BE2C (cell line): ENCODE measurements at regions not wholly inside any gene's neighbourhood (a gene's known extent, or its start where the extent isn't known, plus 50 kb on each side); places are given as distances from the start of the nearest gene placed in this dataset.

ENCODE experiments used
- DNase-seq: peaks from one replicate; pipeline ENCODE4 v3.0.0-alpha.2; 2020
- H3K27me3 ChIP-seq: fragments of 250-450 bp; sonication (Bioruptor Pico); 2 replicates; pipeline ENCODE4 v1.5.1; 2020; ENCODE audit warnings: mild to moderate bottlenecking
- H3K36me3 ChIP-seq: fragments of 250-450 bp; sonication (Bioruptor Pico); 2 replicates; pipeline ENCODE4 v1.5.1; 2020; ENCODE audit warnings: mild to moderate bottlenecking
- H3K4me1 ChIP-seq: fragments of 250-450 bp; sonication (Bioruptor Pico); 2 replicates; pipeline ENCODE4 v1.5.1; 2020
- H3K4me3 ChIP-seq: 2 replicates; pipeline ENCODE4 v1.5.1; 2011; ENCODE audit warnings: low read depth, low read length
- H3K9me3 ChIP-seq: fragments of 250-450 bp; sonication (Bioruptor Pico); 2 replicates; pipeline ENCODE4 v1.5.1; 2020
- TF ChIP-seq, protein P1 (sequence below): IDR thresholded peaks from 2 replicates; pipeline ENCODE4 v1.5.1; 2012; ENCODE audit warnings: mild to moderate bottlenecking, low read depth, low read length

DNA sequence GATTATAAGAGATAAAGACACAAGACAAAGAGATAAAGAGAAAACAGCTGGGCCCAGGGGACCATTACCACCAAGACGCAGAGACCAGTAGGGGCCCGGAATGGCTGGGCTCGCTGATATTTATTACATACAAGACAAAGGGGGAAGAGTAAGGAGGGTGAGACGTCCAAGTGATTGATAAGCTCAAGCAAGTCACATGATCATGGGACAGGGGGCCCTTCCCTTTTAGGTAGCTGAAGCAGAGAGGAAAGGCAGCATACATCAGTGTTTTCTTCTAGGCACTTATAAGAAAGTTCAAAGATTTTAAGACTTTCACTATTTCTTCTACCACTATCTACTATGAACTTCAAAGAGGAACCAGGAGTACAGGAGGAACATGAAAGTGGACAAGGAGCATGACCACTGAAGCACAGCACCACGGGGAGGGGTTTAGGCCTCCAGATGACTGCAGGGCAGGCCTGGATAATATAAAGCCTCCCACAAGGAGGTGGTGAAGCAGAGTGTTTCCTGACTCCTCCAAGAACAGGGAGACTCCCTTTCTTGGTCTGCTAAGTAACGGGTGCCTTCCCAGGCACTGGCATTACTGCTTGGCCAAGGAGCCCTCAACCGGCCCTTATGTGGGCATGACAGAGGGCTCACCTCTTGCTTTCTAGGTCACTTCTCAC is 63.9 kb upstream of the ARL4D start:
- TF ChIP-seq, protein P1, sequence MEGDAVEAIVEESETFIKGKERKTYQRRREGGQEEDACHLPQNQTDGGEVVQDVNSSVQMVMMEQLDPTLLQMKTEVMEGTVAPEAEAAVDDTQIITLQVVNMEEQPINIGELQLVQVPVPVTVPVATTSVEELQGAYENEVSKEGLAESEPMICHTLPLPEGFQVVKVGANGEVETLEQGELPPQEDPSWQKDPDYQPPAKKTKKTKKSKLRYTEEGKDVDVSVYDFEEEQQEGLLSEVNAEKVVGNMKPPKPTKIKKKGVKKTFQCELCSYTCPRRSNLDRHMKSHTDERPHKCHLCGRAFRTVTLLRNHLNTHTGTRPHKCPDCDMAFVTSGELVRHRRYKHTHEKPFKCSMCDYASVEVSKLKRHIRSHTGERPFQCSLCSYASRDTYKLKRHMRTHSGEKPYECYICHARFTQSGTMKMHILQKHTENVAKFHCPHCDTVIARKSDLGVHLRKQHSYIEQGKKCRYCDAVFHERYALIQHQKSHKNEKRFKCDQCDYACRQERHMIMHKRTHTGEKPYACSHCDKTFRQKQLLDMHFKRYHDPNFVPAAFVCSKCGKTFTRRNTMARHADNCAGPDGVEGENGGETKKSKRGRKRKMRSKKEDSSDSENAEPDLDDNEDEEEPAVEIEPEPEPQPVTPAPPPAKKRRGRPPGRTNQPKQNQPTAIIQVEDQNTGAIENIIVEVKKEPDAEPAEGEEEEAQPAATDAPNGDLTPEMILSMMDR: no peak
- Histone ChIP-seq H3K9me3 (no peaks in the 10 kb centered on the region), H3K27me3 (no peaks in the 10 kb centered on the region), H3K4me3 (no peak overlapping the region), H3K4me1 (peaks cover 3% of the 10 kb centered on the region; the same call in 1 of the 2 replicates), H3K36me3 (no peaks in the 10 kb centered on the region)
- no peak for DNase-seq

DNA sequence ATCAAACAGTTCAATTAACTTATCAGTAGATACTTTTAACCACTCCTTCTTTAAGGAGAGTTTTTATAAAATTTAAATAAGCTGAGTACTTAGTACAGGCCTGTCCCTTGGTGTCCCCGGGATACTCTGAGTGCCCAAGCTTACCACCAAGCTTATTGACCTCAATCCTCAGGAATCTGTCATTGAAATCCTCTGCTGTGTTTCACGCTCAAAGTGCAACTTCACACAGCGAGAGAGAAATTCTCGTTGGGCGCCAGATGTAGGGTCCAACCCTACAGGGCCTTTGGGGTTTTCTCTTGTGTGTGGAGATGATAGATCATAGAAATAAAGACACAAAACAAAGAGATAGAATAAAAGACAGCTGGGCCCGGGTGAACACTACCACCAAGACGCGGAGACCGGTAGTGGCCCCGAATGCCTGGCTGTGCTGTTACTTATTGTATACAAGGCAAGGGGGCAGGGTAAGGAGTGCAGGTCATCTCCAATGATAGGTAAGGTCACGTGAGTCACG is 65.3 kb upstream of the ARL4D start:
- no peak for DNase-seq
- H3K36me3 ChIP-seq: no peaks in the 10 kb centered on the region
- peaks cover 3% of the 10 kb centered on the region; the same call in 1 of the 2 replicates for H3K4me1 ChIP-seq
- H3K4me3 ChIP-seq: no peak overlapping the region
- TF ChIP-seq, protein P1: no peak
- H3K27me3 ChIP-seq: no peaks in the 10 kb centered on the region
- H3K9me3 ChIP-seq: no peaks in the 10 kb centered on the region

DNA sequence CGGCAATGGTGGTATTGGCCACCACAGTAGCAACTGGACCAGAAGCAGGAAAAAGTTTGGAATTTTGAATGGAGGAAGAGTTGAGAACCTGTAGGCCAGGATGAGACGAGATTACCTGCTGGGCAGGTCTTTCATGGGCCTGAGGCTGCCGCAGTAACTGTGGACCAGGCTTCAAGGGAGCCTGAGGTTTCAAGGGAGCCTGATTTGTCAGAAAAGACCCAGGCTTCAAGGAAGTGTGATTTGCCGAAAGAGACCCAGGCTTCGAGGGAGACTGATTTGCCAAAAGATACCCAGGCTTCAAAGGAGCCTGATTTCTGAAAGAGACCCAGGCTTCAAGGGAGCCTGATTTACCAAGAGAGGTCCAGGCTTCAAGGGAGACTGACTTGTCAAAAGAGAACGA is 66.6 kb upstream of the ARL4D start:
- Histone ChIP-seq H3K9me3 (no peaks in the 10 kb centered on the region), H3K27me3 (no peaks in the 10 kb centered on the region), H3K4me1 (peaks cover 3% of the 10 kb centered on the region; the same call in 1 of the 2 replicates), H3K36me3 (no peaks in the 10 kb centered on the region), H3K4me3 (no peak overlapping the region)
- TF ChIP-seq, protein P1: no peak
- no peak for DNase-seq

DNA sequence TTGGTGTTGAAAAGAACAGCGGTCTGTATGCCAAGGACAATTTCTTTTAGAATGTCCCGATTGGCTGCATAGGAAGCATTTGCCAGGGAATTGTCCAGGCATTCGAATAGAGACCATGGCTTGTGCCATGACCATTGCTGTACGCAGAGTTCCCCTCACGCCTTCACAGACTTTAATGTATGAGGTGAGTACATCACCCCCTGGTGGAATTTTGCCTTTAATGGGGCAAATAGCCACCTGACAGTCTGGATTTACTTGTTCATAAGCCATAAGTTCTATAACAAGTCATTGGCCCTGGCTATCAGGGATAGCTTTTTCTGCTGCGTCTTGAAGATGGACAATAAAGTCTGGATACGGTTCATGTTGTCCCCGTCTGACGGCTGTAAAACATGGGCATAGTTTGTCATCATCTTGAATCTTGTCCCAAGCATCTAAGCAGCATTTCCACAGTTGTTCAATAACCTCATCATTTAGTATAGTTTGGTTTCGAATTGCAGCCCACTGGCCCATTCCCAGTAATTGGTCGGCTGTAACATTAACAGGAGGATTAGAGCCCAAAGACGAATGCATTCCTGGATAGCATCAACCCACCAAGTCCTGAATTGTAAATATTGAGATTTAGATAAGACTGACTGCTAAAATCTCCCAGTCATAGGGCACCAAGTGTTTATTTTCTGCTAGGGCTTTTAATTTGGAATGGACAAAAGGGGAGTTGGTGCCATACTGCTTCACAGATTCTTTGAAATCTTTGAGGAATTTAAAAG is 67.7 kb upstream of the ARL4D start:
- TF ChIP-seq, protein P1: peak; percentile 32
- no peaks in the 10 kb centered on the region for H3K9me3 ChIP-seq
- no peak for DNase-seq
- H3K36me3 ChIP-seq: no peaks in the 10 kb centered on the region
- H3K4me3 ChIP-seq: no peak overlapping the region
- H3K27me3 ChIP-seq: no peaks in the 10 kb centered on the region
- peaks cover 3% of the 10 kb centered on the region; the same call in 1 of the 2 replicates for H3K4me1 ChIP-seq

DNA sequence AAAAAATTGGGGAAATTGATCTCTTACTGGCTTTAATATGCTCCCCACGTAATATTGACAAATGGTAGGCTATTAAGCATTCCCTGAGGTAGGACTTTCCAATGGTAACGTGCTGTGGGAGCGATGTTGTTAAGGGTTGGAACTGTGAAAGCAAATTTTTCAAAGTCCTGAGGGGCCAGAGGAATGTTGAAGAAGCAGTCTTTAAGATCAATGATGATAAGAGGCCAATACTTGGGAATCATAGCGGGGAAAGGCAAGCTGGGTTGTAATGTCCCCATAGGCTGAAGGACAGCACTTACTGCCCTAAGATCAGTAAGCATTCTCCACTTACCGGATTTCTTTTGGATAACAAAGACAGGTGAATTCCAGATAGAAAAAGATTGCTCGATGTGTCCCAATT is 69.6 kb upstream of the ARL4D start:
- Histone ChIP-seq H3K9me3 (no peaks in the 10 kb centered on the region), H3K36me3 (no peaks in the 10 kb centered on the region), H3K4me1 (peaks cover 8% of the 10 kb centered on the region), H3K27me3 (no peaks in the 10 kb centered on the region), H3K4me3 (no peak overlapping the region)
- TF ChIP-seq, protein P1: no peak
- no peak for DNase-seq

DNA sequence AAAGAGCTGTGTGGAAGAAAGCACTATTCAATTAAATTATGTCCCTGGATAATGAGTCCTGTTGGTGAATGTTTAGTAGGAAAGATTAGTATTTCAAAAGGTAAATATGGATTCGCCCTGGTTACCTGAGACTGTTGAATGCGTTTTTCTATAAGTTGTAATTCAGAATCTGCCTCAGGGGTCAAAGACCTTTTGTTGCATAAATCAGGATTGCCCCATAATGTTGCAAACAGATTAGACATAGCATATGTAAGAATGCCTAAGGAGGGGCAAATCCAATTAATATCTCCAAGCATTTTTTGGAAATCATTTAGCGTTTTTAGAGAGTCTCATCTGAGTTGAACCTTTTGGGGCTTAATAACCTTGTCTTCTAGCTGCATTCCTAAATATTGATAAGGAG is 70.1 kb upstream of the ARL4D start:
- H3K4me1 ChIP-seq: peaks cover 9% of the 10 kb centered on the region
- H3K27me3 ChIP-seq: no peaks in the 10 kb centered on the region
- no peak for DNase-seq
- no peaks in the 10 kb centered on the region for H3K36me3 ChIP-seq
- H3K4me3 ChIP-seq: no peak overlapping the region
- TF ChIP-seq, protein P1: no peak
- H3K9me3 ChIP-seq: no peaks in the 10 kb centered on the region
